ENCODE measurements at regions not wholly inside any gene's neighbourhood (a gene's known extent, or its start where the extent isn't known, plus 50 kb on each side); places are given as distances from the start of the nearest gene placed in this dataset.

- no peak for DNase-seq (ENCODE audit: low spot score)
Observed at GRCh38 chr4:38601244-38601915, 62.6 kb upstream of the KLF3 start.

DNA sequence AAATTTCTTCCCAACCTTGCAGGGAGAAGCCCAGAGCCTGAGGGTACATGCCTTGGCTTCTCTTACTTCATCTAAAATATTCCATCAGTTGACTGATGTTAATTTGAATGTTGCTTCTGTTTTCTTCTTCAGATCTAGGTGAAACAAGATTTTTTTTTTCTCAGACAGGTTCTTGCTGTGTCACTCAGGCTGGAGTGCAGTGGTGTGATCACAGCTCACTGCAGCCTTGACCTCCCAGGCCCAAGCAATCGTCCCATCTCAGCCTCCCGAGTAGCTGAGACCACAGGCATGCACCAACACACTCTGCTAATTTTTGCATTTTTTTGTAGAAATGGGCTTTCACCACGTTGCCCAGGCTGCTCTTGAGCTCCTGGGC is 62.1 kb upstream of the KLF3 start:
- no peak for DNase-seq (ENCODE audit: low spot score)

DNA sequence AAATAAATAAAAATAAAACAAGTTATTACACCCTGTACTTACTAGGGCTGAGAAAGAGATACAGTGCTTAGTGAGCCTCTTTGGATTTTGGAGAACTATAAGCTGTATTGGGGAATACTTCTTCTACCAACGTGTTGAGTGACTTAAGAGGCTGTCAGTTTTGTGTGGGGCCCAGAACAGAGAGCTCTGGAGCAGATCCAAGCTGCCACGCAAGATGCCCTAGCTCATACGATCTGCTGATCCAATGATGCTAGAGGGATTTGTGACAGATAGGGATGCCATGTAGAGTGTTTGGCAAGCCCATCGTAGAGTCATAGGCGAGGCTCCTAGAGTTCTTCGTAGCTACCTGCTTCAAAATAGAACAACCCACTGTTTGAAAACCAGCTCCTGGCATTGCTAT is 60.3 kb upstream of the KLF3 start:
- no peak for DNase-seq (ENCODE audit: low spot score)

- DNase-seq (ENCODE audit: low spot score), result no peak
Observed at GRCh38 chr4:38605181-38605752, 58.7 kb upstream of the KLF3 start.

DNA sequence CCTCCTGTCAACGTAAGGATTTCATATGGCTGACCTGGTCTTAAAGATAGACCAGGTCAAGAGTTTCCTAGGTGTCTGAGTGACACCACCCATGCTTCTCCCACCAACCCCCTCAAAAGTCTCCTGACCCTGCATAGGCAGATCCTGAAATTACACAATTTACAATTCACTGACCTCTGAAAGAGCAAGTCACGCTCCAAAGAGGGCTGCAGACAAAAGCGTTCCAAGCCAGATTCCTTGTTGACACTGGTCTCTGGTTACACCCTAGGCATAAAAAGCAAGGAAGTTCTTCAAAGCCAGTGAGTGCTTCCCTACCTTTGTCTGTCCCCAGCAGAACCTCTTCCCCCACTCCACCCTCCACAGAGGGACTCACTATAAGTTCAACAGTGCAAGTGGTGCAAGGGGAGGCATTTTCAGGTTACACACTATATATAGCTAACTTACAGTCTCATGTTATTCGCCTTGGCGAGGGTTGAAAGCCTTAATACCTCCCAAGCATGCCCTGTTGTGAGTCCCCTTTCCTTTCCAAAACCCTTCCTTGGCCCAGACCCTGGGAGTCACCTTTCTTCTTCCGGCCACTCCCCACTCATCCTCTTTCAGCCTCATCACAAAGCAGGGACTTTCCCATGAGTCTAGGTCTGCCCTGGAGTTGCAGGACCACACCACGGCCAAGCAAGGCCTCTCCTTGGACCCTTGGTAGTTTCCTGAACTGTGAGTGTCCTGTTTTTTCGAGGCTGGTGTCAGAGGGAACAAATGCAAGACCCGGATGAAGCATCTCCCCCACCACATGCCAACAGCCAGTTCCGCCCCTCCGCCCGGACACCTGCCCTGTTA is 58.0 kb upstream of the KLF3 start:
- no peak for DNase-seq (ENCODE audit: low spot score)

DNA sequence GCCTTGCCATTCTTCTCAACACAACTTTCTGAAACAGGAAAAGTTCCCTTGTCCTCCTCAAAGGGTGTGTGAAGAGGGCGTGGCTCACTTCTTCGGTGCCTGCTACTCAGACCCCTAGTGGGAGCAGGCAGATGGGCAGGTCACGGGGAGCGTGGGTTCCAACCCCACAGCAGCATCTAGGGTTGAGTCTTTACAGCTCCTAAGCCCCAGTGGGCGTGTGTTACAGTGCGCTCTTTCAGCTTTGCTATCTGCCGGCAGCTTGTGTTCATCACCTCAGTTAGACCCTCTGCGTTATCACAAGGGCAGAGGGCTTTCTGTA is 57.5 kb upstream of the KLF3 start:
- no peak for DNase-seq (ENCODE audit: low spot score)

- no peak for DNase-seq (ENCODE audit: low spot score)
Observed at GRCh38 chr4:38609614-38610013, 54.4 kb upstream of the KLF3 start.

DNA sequence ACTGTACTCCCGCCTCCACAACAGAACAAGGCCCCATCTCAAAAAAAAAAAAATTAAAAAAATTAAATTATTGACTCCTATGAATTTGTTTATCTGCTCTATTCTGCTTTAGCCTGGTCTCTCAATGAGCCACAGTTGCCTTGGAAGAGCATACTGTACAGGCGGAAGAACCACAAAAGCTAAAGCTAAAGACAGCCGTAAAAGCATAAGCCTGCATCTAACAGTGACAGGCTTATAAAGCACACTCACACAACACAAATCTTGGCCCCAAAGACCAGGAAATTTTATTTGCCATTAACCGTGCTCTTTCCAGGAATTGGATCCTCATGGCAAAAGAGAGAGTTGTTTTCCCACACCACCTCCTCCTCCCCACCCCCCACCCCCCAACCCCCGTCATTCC is 53.5 kb upstream of the KLF3 start:
- no peak for DNase-seq (ENCODE audit: low spot score)

DNA sequence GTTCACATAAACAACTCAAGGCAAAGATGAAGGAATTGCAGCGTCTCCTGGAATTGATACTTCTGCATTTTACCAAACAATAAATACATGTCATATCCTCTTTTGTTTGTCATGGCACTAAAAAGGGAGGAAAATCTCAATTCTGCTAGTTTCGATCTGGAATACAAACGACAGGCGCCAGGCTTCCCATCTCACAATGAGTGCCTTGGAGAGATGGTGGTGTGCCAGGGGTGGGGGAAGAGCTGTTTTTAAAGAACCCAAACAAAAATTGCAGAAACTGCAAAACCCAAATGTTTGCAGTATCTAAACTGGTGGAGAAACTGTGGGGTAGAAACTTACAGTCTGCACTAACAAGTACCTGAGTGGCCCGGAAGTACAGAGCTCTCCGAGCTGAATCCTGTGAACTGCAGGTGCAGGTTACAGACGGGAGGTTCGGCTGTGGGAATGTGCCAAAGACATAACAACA is 53.0 kb upstream of the KLF3 start:
- DNase-seq (ENCODE audit: low spot score), result no peak

DNA sequence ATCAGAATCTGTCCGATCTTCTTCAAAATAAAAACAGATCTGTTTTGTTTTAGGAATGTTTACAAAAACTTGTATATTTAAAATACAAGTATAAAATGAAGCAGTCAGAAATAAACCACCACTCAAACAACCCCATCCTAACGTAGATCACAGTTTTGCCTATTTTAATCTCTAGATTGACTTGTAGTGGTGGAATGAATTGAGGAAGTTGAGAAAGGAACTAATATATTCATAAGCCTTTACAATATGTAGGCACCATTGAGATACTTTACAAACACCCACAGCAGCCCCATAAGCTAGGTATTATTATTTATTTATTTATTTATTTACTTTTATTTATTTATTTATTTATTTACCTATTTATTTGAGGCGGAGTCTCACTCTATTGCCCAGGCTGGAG is 52.3 kb upstream of the KLF3 start:
- DNase-seq (ENCODE audit: low spot score), result no peak

GRCh38 chr4:38612646-38613414 is 51.2 kb upstream of the KLF3 start:
- peak; percentile 26 for DNase-seq (ENCODE audit: low spot score)

Measured in cerebellar cortex (tissue), 1 donor.